ENCODE measurements at regions not wholly inside any gene's neighbourhood (a gene's known extent, or its start where the extent isn't known, plus 50 kb on each side); places are given as distances from the start of the nearest gene placed in this dataset.

DNA sequence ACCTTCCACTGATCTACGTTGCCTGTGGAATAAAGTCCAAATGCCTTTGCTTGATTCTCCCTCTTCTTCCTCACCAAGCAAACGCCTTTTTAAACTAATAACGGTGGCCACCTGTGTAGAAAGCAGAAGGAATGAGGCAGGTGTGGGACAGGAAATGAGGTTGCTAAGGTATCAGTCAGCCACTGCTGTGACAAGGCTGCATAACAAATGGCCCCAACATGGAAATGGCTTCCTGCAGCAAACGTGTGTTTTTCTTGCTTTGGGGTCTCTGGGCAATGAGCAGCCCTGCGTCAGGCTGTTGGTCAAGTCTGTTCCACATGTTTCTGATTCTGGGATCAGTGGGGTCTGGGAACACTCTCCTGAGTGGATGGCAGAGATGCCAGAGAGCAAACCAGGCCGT lies 56.0 kb upstream of the EN2 start:
- no peaks in the 10 kb centered on the region for H3K27me3 ChIP-seq (ENCODE audit: control insufficient read depth, insufficient read depth)
- intact Hi-C loops (cut with DNase I) = no loop called here
- no peak overlapping the region for H3K4me3 ChIP-seq (ENCODE audit: low read length)
- 54% methylated on average over 6 of the region's 6 CpGs for WGBS
- no peaks in the 10 kb centered on the region for H3K9me3 ChIP-seq (ENCODE audit: control insufficient read depth, low read length)
- no peak for ATAC-seq
- no peaks in the 10 kb centered on the region for H3K4me1 ChIP-seq (ENCODE audit: control insufficient read depth, insufficient read depth, low read length)
- no peak for DNase-seq
- no peak overlapping the region for H3K27ac ChIP-seq (ENCODE audit: low read length)

DNA sequence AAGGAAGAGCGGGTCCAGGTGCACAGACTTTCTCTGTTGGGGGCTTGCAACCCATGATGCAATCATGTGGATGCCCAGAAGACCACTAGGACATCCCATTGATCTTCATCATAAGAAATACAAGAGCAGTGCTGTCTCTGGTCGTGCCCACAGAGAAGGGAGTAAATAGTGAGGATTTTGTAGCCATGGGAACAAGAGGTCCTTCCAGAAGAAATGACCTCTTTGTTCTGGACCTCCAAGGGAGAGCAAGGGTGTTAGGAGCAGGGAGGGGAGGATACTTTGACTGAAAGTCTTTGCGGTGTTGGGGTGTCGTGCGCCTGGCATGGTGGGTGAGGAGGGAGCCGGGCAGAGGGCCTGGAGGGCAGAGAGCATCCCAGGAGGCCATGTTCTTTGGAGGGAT lies 55.0 kb upstream of the EN2 start:
- H3K9me3 ChIP-seq (ENCODE audit: control insufficient read depth, low read length) = no peaks in the 10 kb centered on the region
- ATAC-seq (no peak), DNase-seq (no peak)
- no peak overlapping the region for H3K4me3 ChIP-seq (ENCODE audit: low read length)
- intact Hi-C loops (cut with DNase I) = no loop called here
- H3K27me3 ChIP-seq (ENCODE audit: control insufficient read depth, insufficient read depth) = no peaks in the 10 kb centered on the region
- no peak overlapping the region for H3K27ac ChIP-seq (ENCODE audit: low read length)
- WGBS = 81% methylated on average over 6 of the region's 6 CpGs
- H3K4me1 ChIP-seq (ENCODE audit: control insufficient read depth, insufficient read depth, low read length) = no peaks in the 10 kb centered on the region

DNA sequence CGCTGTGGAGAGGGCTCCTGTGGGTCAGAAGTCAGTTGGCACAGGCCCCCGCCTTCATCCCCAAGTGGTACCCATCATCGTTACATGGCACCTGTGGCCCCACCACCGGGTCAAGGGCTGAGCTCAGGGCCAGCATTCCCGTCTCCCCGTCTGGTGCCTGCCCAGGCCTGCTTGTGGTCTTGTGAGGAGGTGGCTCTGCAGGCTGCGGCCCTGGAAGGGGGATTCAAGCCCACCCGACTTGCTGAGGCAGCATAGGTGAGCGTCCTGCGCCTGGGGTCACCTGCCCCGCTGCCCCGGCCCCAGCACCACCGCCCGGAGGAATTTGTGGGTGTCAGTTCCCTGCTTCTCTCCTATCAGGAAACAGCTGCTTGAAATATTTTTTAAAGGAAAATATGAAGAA lies 53.0 kb upstream of the EN2 start:
- intact Hi-C loops (cut with DNase I) = no loop called here
- no peaks in the 10 kb centered on the region for H3K9me3 ChIP-seq (ENCODE audit: control insufficient read depth, low read length)
- no peak overlapping the region for H3K4me3 ChIP-seq (ENCODE audit: low read length)
- H3K27me3 ChIP-seq (ENCODE audit: control insufficient read depth, insufficient read depth) = no peaks in the 10 kb centered on the region
- WGBS = 75% methylated on average over 14 of the region's 14 CpGs
- peak in 2 of 3 donors; percentile 5 to 48 for DNase-seq
- no peak for ATAC-seq
- no peak overlapping the region for H3K27ac ChIP-seq (ENCODE audit: low read length)
- no peaks in the 10 kb centered on the region for H3K4me1 ChIP-seq (ENCODE audit: control insufficient read depth, insufficient read depth, low read length)

DNA sequence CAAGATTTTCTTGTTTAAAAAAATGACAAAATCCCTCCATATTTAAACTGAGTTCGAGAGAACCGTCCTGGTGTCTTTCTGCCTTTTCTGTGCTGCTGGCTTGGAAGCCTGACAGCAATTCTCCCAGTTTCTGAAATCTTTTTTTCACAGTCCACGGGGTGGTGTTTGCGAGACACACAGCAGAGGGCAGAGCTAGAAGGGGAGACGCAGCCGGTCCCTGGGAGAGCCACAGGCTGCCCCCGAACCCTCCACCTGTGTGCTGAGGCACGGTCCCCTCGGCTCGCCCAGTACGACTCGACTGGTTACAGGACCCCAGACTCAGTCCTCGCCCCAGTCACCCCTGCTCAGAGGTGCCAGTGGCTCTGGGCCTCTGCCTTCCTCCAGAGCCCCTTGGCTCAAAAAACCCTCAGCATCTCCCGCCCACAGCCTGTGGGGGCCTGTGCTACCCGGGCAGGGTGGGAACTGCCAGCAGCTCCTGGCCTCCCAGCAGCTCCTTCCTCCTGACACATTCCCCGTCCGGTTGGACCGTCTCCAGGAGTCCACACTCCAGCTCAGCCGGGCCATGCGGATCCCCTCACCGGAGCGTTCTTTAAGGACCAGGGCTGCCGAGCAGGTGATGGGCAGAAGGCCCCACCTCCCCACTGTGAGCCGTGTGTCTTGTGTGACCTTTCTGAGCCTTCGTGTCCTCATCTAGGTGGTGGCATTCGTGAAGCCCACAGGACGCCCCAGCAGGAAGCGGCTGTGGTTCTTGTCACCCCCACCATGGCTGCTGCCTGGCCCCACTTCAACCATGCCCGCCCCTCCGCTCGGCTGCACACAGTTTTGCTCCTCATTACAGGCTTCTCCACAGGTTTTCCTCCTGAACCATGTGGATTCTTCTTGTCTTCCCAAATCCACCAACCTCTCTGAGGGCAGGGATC lies 52.3 kb upstream of the EN2 start:
- H3K27me3 ChIP-seq (ENCODE audit: control insufficient read depth, insufficient read depth) = no peaks in the 10 kb centered on the region
- 28% methylated on average over 31 of the region's 31 CpGs for WGBS
- DNase-seq (peak in 2 of 3 donors; percentile 15 to 42), ATAC-seq (no peak)
- no peak overlapping the region for H3K4me3 ChIP-seq (ENCODE audit: low read length)
- no peak overlapping the region for H3K27ac ChIP-seq (ENCODE audit: low read length)
- intact Hi-C loops (cut with DNase I) = no loop called here
- H3K4me1 ChIP-seq (ENCODE audit: control insufficient read depth, insufficient read depth, low read length) = no peaks in the 10 kb centered on the region
- no peaks in the 10 kb centered on the region for H3K9me3 ChIP-seq (ENCODE audit: control insufficient read depth, low read length)

DNA sequence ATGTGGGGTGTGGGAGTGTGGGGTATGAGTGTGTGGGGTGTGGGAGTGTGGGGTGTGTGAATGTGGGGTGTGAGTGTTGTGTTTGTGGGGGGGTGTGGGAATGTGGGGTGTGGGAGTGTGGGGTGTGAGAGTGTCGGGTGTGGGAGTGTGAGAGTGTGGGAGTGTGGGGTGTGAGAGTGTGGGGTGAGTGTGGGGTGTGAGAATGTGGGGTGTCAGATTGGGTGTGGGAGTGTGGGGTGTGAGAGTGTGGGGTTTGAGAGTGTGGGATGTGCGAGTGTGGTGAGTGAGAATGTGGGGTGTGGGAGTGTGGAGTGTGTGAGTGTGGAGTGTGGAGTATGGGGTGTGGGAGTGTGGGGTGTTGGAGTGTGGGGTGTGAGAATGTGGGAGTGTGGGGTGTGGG lies 50.1 kb upstream of the EN2 start:
- intact Hi-C loops (cut with DNase I) = no loop called here
- no peaks in the 10 kb centered on the region for H3K9me3 ChIP-seq (ENCODE audit: control insufficient read depth, low read length)
- WGBS = no CpG with 5 or more reads among the region's 2 CpGs
- H3K4me1 ChIP-seq (ENCODE audit: control insufficient read depth, insufficient read depth, low read length) = no peaks in the 10 kb centered on the region
- ATAC-seq (no peak), DNase-seq (no peak)
- no peak overlapping the region for H3K4me3 ChIP-seq (ENCODE audit: low read length)
- H3K27ac ChIP-seq (ENCODE audit: low read length) = no peak overlapping the region
- no peaks in the 10 kb centered on the region for H3K27me3 ChIP-seq (ENCODE audit: control insufficient read depth, insufficient read depth)
